GM12892 (cell line): ENCODE measurements at regions not wholly inside any gene's neighbourhood (a gene's known extent, or its start where the extent isn't known, plus 50 kb on each side); places are given as distances from the start of the nearest gene placed in this dataset.

ENCODE experiments used
- POLR2A ChIP-seq: IDR thresholded peaks from 2 replicates; pipeline ENCODE4 v1.6.1; 2011; ENCODE audit warnings: low read depth, low read length, control low read depth
- POLR2AphosphoS5 ChIP-seq: IDR thresholded peaks from 2 replicates; pipeline ENCODE4 v1.6.1; 2011; ENCODE audit warnings: low read depth, low read length, control low read depth
- TAF1 ChIP-seq: IDR thresholded peaks from 2 replicates; pipeline ENCODE4 v1.6.1; 2011; ENCODE audit warnings: low read depth, mild to moderate bottlenecking, control low read depth, low read length, borderline replicate concordance

DNA sequence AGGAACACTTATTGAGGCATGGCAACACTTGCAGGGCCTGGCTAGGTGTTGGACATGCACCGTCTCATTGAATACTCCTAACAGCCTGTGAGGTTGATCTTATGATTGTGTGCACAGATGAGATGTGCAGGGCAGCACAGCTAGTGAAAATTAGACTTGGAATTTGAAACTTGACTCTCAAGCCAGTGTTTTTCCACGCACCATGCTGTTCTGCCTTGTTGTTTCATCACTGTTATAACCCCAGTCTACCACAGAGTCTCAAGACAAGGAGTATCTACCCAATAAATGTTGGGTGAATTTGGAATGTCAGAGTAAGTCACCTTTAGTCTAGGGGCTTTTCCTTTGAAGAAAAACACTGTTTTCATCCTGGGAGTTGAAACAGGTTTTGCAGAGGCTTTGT is 55.8 kb upstream of the LRIG3 start:
- TF ChIP-seq POLR2AphosphoS5, result no peak
- TF ChIP-seq POLR2A, result no peak
- TF ChIP-seq TAF1, result no peak
